Neural crest cell (in vitro differentiated cells): ENCODE measurements at regions not wholly inside any gene's neighbourhood (a gene's known extent, or its start where the extent isn't known, plus 50 kb on each side); places are given as distances from the start of the nearest gene placed in this dataset.

ENCODE experiments used
- DNase-seq: peaks from one replicate; pipeline ENCODE4 v3.0.0; 2021; ENCODE audit warnings: low read depth, mixed read lengths, low spot score
- H3K27ac Mint-ChIP-seq: one replicate; pipeline ENCODE4 v1.8.0; 2021; ENCODE audit warnings: mild to moderate bottlenecking, mixed read lengths; ENCODE audit not compliant: unreplicated experiment
- H3K27me3 Mint-ChIP-seq: 2 replicates; pipeline ENCODE4 v1.8.0; 2021; ENCODE audit warnings: low read depth, mild to moderate bottlenecking, mixed read lengths
- H3K36me3 Mint-ChIP-seq: 2 replicates; pipeline ENCODE4 v1.8.0; 2021; ENCODE audit warnings: low read depth, mild to moderate bottlenecking, mixed read lengths
- H3K4me1 Mint-ChIP-seq: 2 replicates; pipeline ENCODE4 v1.8.0; 2021; ENCODE audit warnings: mixed read lengths
- H3K4me3 Mint-ChIP-seq: one replicate; pipeline ENCODE4 v1.8.0; 2021; ENCODE audit warnings: mild to moderate bottlenecking, mixed read lengths
- H3K9me3 Mint-ChIP-seq: 2 replicates; pipeline ENCODE4 v1.8.0; 2021; ENCODE audit warnings: mixed read lengths
- TF ChIP-seq, protein P1 (sequence below): fragments of 200-600 bp; sonication (generic); conservative IDR thresholded peaks from 2 replicates; pipeline ENCODE4 v1.5.0; 2021; ENCODE audit warnings: antibody characterized with exemption, mild to moderate bottlenecking

DNA sequence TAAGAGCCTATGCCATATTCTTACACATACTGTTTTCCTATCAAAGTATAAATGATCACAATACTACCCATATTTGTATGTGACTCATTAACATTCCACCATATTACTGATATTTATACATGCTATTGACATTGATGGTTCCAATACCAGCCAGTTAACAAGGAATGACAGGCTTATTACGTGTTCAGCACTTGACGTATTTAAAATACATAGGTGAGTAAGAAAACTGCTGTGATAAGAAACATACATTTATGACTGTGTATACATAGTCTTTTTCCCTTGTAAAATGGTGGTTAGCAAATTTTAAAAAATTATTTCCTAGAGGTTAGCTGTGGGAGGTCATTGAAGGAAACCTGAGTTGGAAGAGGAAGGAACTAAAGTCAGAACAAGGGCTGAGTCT, 81.1 kb upstream of the NEUROD6 start:
- no peak overlapping the region for H3K4me3 Mint-ChIP-seq
- no peaks in the 10 kb centered on the region for H3K9me3 Mint-ChIP-seq
- H3K36me3 Mint-ChIP-seq, result no peaks in the 10 kb centered on the region
- H3K27ac Mint-ChIP-seq, result no peak overlapping the region
- TF ChIP-seq, protein P1, sequence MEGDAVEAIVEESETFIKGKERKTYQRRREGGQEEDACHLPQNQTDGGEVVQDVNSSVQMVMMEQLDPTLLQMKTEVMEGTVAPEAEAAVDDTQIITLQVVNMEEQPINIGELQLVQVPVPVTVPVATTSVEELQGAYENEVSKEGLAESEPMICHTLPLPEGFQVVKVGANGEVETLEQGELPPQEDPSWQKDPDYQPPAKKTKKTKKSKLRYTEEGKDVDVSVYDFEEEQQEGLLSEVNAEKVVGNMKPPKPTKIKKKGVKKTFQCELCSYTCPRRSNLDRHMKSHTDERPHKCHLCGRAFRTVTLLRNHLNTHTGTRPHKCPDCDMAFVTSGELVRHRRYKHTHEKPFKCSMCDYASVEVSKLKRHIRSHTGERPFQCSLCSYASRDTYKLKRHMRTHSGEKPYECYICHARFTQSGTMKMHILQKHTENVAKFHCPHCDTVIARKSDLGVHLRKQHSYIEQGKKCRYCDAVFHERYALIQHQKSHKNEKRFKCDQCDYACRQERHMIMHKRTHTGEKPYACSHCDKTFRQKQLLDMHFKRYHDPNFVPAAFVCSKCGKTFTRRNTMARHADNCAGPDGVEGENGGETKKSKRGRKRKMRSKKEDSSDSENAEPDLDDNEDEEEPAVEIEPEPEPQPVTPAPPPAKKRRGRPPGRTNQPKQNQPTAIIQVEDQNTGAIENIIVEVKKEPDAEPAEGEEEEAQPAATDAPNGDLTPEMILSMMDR, result no peak
- H3K4me1 Mint-ChIP-seq, result no peaks in the 10 kb centered on the region
- H3K27me3 Mint-ChIP-seq, result no peaks in the 10 kb centered on the region
- no peak for DNase-seq

DNA sequence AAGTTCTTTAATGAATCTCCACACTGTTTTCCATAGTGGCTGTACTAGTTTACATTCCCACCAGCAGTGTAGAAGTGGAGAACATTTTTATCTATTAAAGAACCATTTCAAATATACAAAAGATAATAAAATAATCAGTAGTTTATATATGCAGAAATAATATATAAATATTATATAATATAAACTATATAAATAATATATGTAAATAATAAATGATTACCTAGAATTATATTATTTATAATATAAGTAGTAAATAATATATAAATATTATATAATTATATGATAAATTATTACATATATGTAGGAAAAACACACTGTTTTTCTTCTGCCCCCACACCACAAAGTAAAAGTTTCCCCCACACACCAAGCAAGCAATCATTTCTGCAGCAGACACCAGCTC, 83.5 kb upstream of the NEUROD6 start:
- H3K9me3 Mint-ChIP-seq, result no peaks in the 10 kb centered on the region
- no peaks in the 10 kb centered on the region for H3K36me3 Mint-ChIP-seq
- no peak overlapping the region for H3K27ac Mint-ChIP-seq
- TF ChIP-seq, protein P1, result no peak
- DNase-seq, result no peak
- no peaks in the 10 kb centered on the region for H3K4me1 Mint-ChIP-seq
- H3K27me3 Mint-ChIP-seq, result no peaks in the 10 kb centered on the region
- H3K4me3 Mint-ChIP-seq, result no peak overlapping the region

DNA sequence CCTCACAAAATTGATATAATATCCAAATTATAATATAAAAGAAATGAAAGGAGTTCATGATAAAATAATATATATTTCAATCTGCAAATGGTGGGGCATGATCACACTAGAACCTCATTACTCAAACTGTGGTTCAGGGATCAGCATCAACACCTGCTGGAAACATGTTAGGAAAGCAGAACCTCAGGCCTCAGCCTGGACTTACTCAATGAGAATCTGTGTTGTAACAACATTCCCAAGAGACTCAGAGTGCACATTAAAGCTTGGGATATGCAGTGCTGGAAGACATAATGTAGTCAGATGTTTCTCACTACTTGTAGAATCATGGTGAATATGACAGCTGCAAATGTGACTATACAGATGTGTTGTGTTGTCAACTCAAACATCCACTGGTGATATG, 81.7 kb upstream of the ITPRID1 start:
- Mint-ChIP-seq H3K27me3 (no peaks in the 10 kb centered on the region), H3K4me3 (no peak overlapping the region), H3K9me3 (no peaks in the 10 kb centered on the region), H3K36me3 (no peaks in the 10 kb centered on the region), H3K27ac (no peak overlapping the region), H3K4me1 (peaks cover 6% of the 10 kb centered on the region)
- DNase-seq, result no peak
- TF ChIP-seq, protein P1, result no peak

DNA sequence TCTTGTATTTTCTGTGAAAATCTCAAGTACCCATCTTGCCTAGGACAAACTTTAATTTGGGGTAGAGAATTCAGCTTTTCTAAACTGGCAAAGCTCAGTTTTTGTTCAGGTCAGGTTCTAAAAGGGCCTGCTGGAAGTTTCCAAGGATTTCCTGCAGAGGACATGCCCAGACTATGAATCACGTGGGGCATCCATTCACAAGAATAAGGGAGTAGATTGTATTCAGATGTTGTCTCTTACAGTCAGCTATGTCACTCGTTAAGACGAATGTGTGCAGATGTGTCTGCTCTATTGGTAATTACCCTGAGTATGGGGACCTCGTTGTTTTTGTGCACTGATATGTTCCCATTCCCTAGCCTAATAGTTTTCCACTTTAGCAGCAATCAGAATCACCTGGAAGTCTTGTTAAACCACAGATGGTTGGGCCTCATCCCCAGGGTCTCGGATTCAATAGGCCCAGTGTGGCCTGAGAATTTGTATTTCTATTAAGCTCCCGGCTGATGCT, 81.0 kb upstream of the ITPRID1 start:
- H3K27ac Mint-ChIP-seq, result no peak overlapping the region
- H3K36me3 Mint-ChIP-seq, result no peaks in the 10 kb centered on the region
- H3K4me3 Mint-ChIP-seq, result no peak overlapping the region
- no peaks in the 10 kb centered on the region for H3K27me3 Mint-ChIP-seq
- TF ChIP-seq, protein P1, result no peak
- peaks cover 6% of the 10 kb centered on the region for H3K4me1 Mint-ChIP-seq
- H3K9me3 Mint-ChIP-seq, result no peaks in the 10 kb centered on the region
- DNase-seq, result no peak

DNA sequence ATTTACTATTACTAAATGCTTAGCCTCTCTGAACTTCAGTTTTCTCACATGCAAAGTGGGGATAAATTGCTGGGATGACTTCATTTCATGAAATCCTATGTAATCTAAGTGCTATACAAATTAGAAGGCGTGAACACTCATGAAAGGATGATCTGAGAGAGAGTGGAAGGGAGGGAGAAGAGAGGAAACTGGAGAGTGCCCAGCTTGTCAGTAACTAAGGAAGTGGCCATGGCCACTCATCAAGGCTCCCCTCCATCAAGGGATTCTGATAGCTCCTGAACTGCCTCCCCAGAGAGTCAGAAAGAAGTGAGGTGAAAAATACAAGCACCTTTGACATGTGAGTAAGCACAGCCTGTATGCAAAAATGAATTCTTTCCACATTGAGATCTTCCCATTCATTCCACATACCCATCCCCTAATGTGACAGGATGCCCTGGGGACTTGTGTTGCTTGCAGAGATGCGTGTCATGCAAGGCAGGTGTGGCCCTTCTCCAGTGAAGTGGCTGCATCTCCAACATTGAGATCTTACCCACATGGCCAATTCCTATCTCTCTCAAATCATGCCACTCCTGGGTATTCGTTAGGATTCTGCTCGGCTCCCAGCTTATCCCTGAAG, 76.5 kb upstream of the ITPRID1 start:
- no peak overlapping the region for H3K27ac Mint-ChIP-seq

More for the DNA sequence above, 76.5 kb upstream of the ITPRID1 start:
- TF ChIP-seq, protein P1, result no peak
- Mint-ChIP-seq H3K9me3 (no peaks in the 10 kb centered on the region), H3K27me3 (no peaks in the 10 kb centered on the region), H3K4me3 (no peak overlapping the region), H3K36me3 (no peaks in the 10 kb centered on the region), H3K4me1 (peaks cover 6% of the 10 kb centered on the region)
- DNase-seq, result no peak
